AG04450 (cell line): ENCODE measurements at regions not wholly inside any gene's neighbourhood (a gene's known extent, or its start where the extent isn't known, plus 50 kb on each side); places are given as distances from the start of the nearest gene placed in this dataset.

Experiments used
- CTCF ChIA-PET: fragments of 300-600, 350-600 bp; formaldehyde crosslinking; extraction: SDS; loops from one replicate; lab custom pipeline; 2022; ENCODE audit warnings: antibody characterized with exemption, inconsistent platforms; lab: Charles Lee
- POLR2A ChIA-PET: fragments of 350-600 bp; formaldehyde crosslinking; extraction: SDS; loops from one replicate; lab custom pipeline; 2021; ENCODE audit warnings: antibody characterized with exemption, inconsistent platforms; lab: Yijun Ruan, JAX
- DNase-seq: peaks from one replicate; pipeline ENCODE4 v3.0.0-alpha.2; 2011; ENCODE audit warnings: low read depth, low spot score
- H3K27ac ChIP-seq: one replicate; pipeline ENCODE4 v1.5.1; 2012; ENCODE audit warnings: low read depth, low read length, control low read depth
- H3K27me3 ChIP-seq: one replicate; pipeline ENCODE4 v1.6.0; 2012; ENCODE audit warnings: low read length; ENCODE audit not compliant: control insufficient read depth, insufficient read depth
- H3K4me3 ChIP-seq: 2 replicates; pipeline ENCODE4 v1.5.1; 2011; ENCODE audit warnings: mild to moderate bottlenecking, low read depth, low read length, control low read depth
- H3K9me3 ChIP-seq: 2 replicates; pipeline ENCODE4 v1.5.1; 2012; ENCODE audit warnings: low read length; ENCODE audit not compliant: control insufficient read depth, insufficient read depth
- CTCF ChIP-seq: IDR thresholded peaks from 2 replicates; pipeline ENCODE4 v1.5.1; 2011; ENCODE audit warnings: low read depth, low read length, control low read depth, inconsistent platforms

GRCh38 chr4:157023941-157024340 is 52.0 kb upstream of the GLRB start:
- ChIA-PET CTCF (interaction anchor here (1.0 to 1.1 kb wide), 2 partner anchors 11 to 21 kb away, joined by 3 to 4 read pairs; no protein-coding TSS in a partner anchor), POLR2A (no interaction called here)
- no peak overlapping the region for H3K4me3 ChIP-seq
- no peak overlapping the region for H3K27ac ChIP-seq
- no peaks in the 10 kb centered on the region for H3K9me3 ChIP-seq
- TF ChIP-seq CTCF: no peak
- no peak for DNase-seq
- no peaks in the 10 kb centered on the region for H3K27me3 ChIP-seq

GRCh38 chr4:157025898-157026297 is 50.1 kb upstream of the GLRB start:
- no peak for DNase-seq
- H3K4me3 ChIP-seq: no peak overlapping the region
- CTCF ChIA-PET: interaction anchor here (0.7 kb wide), 1 partner anchor 19 kb away, joined by 3 read pairs; no protein-coding TSS in a partner anchor
- H3K27me3 ChIP-seq: no peaks in the 10 kb centered on the region
- H3K9me3 ChIP-seq: no peaks in the 10 kb centered on the region
- no peak for TF ChIP-seq CTCF
- no peak overlapping the region for H3K27ac ChIP-seq
- POLR2A ChIA-PET: no interaction called here
